ENCODE measurements at regions not wholly inside any gene's neighbourhood (a gene's known extent, or its start where the extent isn't known, plus 50 kb on each side); places are given as distances from the start of the nearest gene placed in this dataset.
"Not testable (repeated sequence)": the region's sequence is repeated elsewhere in the genome, so short reads cannot be mapped to it uniquely, and the experiment has no call there.

DNA sequence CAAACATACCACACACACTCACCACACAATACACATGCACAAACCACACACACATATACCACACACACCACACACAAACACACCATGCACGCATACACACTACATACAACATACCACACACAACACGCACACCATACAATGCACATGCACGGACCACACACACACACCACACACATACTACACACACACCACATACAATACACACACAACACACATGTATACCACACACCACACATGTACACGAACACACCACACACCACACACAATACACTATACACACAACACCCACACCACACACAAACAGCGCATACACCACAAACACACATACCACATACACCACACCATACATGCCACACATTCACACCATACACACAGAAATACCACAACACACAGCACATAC lies 480.3 kb downstream of the DIRAS2 start:
- intact Hi-C loops (cut with DNase I), result no loop called here
- TF ChIP-seq, protein P1, sequence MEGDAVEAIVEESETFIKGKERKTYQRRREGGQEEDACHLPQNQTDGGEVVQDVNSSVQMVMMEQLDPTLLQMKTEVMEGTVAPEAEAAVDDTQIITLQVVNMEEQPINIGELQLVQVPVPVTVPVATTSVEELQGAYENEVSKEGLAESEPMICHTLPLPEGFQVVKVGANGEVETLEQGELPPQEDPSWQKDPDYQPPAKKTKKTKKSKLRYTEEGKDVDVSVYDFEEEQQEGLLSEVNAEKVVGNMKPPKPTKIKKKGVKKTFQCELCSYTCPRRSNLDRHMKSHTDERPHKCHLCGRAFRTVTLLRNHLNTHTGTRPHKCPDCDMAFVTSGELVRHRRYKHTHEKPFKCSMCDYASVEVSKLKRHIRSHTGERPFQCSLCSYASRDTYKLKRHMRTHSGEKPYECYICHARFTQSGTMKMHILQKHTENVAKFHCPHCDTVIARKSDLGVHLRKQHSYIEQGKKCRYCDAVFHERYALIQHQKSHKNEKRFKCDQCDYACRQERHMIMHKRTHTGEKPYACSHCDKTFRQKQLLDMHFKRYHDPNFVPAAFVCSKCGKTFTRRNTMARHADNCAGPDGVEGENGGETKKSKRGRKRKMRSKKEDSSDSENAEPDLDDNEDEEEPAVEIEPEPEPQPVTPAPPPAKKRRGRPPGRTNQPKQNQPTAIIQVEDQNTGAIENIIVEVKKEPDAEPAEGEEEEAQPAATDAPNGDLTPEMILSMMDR (IDR thresholded peaks at IDR 0.05), result no peak
- Histone ChIP-seq H3K36me3 (no peaks in the 10 kb centered on the region), H3K27me3 (ENCODE audit: low read depth) (no peaks in the 10 kb centered on the region), H3K27ac (no peak overlapping the region), H3K4me1 (no peaks in the 10 kb centered on the region), H3K9me3 (no peaks in the 10 kb centered on the region), H3K4me3 (no peak overlapping the region)
- DNase-seq (no peak), ATAC-seq (peak in 1 of 2 donors; percentile 15)

DNA sequence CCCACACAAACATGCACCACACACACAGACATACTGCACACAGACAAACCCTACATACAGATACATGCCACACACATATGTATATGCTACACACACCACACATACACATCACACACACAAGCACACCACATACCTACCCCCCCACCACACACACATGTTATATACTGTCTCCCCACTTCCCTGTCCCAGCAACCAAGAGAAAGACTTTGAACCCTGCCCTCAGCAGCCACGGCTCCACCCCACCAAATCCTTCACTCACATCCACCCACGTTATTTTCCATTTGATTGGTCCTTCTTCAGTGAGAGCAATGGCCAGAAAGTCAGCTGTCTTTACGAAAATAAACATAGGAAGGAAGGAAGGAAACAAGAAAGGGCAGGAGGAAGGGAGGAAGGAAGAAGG lies 479.8 kb downstream of the DIRAS2 start:
- Histone ChIP-seq H3K27ac (no peak overlapping the region), H3K27me3 (ENCODE audit: low read depth) (no peaks in the 10 kb centered on the region), H3K4me3 (no peak overlapping the region), H3K9me3 (no peaks in the 10 kb centered on the region), H3K36me3 (no peaks in the 10 kb centered on the region), H3K4me1 (no peaks in the 10 kb centered on the region)
- ATAC-seq (no peak), DNase-seq (no peak)
- intact Hi-C loops (cut with DNase I), result no loop called here
- TF ChIP-seq, protein P1 (IDR thresholded peaks at IDR 0.05), result no peak

DNA sequence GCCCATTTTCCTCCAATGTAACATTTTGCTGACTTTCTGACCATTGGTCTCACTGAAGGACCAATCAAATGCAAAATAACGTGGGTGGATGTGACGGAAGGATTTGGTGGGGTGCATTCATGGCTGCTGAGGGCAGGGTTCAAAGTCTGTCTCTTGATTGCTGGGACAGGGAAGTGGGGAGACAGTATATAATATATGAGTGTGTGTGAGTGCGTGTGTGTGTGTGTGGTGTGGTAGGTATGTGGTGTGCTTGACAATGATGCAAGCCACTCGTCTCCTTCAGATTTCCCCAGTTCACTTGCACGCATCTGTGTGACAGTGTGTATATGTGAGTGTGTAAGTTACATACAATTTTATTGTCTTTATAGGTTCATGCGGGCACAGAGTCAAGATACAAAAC lies 477.3 kb downstream of the DIRAS2 start:
- Histone ChIP-seq H3K4me3 (no peak overlapping the region), H3K27ac (no peak overlapping the region), H3K27me3 (ENCODE audit: low read depth) (no peaks in the 10 kb centered on the region), H3K9me3 (no peaks in the 10 kb centered on the region), H3K4me1 (no peaks in the 10 kb centered on the region), H3K36me3 (no peaks in the 10 kb centered on the region)
- intact Hi-C loops (cut with DNase I), result no loop called here
- no peak for ATAC-seq
- no peak for DNase-seq
- TF ChIP-seq, protein P1 (IDR thresholded peaks at IDR 0.05), result no peak

DNA sequence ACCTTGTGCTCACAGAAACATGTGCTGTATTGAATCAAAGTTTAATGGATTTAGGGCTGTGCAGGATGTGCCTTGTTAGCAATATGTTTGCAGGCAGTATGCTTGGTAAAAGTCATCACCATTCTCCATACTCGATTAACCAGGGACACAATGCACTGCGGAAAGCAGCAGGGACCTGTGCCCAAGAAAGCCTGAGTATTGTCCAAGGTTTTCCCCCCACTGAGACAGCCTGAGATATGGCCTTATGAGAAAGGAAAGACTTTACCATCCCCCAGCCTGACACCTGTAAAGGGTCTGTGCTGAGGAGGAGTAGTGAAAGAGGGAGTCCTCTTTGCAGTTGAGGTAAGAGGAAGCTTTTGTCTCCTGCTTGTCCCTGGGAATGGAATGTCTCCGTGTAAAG lies 476.2 kb downstream of the DIRAS2 start:
- ATAC-seq; H3K9me3 ChIP-seq; H3K27me3 ChIP-seq (ENCODE audit: low read depth); H3K36me3 ChIP-seq; H3K4me1 ChIP-seq; H3K27ac ChIP-seq; intact Hi-C loops (cut with DNase I); DNase-seq; H3K4me3 ChIP-seq: not testable (repeated sequence)

DNA sequence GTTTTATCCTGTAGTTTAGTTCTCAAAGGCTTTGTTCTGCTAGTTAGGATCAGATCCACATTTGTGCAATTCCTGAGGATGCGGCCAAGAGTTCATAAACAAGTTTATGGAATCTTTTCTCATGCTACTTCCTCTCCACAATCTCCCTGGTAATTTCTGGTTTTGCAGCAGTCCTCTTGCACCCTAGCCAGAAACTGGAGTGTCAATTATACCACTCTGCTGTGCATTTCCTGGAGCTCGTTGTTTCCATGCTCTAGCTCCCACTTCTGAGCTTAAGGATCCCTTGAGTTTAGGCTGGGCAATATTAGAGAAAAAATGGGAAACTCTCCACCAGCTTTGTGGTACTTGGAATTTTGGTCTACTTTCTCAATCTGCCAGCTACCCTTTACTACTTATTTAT lies 474.7 kb downstream of the DIRAS2 start:
- H3K27ac ChIP-seq, result no peak overlapping the region
- H3K9me3 ChIP-seq, result peaks cover 4% of the 10 kb centered on the region
- TF ChIP-seq, protein P1 (IDR thresholded peaks at IDR 0.05), result no peak
- no peak overlapping the region for H3K4me3 ChIP-seq
- intact Hi-C loops (cut with DNase I), result no loop called here
- ATAC-seq (peak; percentile 52 to 72), DNase-seq (no peak)
- no peaks in the 10 kb centered on the region for H3K36me3 ChIP-seq
- no peaks in the 10 kb centered on the region for H3K27me3 ChIP-seq (ENCODE audit: low read depth)
- H3K4me1 ChIP-seq, result no peaks in the 10 kb centered on the region

DNA sequence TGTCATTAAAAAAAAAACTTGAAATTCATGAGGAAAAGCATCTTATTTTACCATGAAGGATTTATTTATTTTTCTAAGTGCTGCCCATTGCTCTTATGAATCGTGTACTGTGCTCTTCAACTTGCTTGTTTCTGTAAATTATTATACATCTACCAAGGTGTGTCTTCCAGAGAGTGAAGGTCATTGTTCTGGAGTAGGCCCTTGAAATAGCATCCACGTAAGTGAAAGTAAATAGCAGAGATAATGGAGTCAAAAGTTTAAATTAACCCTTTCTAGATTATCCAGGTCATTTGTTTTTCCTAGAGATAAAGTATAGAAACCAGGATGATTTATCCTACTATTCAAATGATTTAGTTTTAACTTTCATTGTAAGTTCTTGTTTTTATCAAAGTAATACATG lies 473.1 kb downstream of the DIRAS2 start:
- ATAC-seq (peak; percentile 67 to 77), DNase-seq (no peak)
- Histone ChIP-seq H3K4me3 (no peak overlapping the region), H3K27ac (no peak overlapping the region), H3K4me1 (no peaks in the 10 kb centered on the region), H3K9me3 (peaks cover 4% of the 10 kb centered on the region), H3K27me3 (ENCODE audit: low read depth) (no peaks in the 10 kb centered on the region), H3K36me3 (no peaks in the 10 kb centered on the region)
- intact Hi-C loops (cut with DNase I), result no loop called here
- TF ChIP-seq, protein P1 (IDR thresholded peaks at IDR 0.05), result no peak

DNA sequence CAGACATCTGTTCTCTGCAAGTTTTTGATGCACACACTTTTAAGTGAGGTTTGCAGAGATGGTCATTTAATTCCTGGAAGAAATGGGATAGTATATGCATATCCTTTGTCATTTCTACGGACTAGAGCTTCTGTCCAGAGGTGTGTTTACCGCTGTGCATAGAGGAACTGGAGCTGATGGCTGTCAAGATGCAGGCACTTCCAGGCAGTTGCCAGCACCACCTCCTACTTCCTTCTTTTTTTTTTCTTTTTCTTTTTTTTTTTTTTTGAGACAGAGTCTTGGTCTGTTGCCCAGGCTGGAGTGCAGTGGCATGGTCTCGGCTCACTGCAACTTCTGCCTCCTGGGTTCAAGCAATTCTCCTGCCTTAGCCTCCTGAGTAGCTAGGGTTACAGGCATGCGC lies 468.7 kb downstream of the DIRAS2 start:
- H3K4me3 ChIP-seq; H3K4me1 ChIP-seq; DNase-seq; H3K9me3 ChIP-seq; intact Hi-C loops (cut with DNase I); ATAC-seq; H3K36me3 ChIP-seq; H3K27ac ChIP-seq; H3K27me3 ChIP-seq (ENCODE audit: low read depth): not testable (repeated sequence)

DNA sequence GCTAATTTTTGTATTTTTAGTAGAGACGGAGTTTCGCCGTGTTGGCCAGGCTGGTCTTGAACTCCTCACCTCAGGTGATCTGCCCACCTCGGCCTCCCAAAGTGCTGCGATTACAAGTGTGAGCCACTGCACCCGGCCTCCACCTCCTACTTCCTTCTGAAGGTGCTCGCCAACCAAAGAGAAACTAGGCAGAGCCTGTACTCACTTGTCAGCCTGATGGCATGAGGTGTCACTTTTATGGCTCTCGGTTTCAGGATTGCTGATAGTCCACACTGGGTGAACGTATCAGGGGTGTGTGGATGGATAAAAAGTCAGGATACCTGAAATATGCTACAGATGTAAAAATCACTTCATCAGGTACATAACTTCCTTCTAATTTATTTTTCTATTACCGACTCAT lies 468.3 kb downstream of the DIRAS2 start:
- H3K27me3 ChIP-seq (ENCODE audit: low read depth); intact Hi-C loops (cut with DNase I); ATAC-seq; H3K36me3 ChIP-seq; H3K27ac ChIP-seq; DNase-seq; H3K4me1 ChIP-seq; H3K4me3 ChIP-seq; H3K9me3 ChIP-seq: not testable (repeated sequence)

All from lower lobe of right lung (tissue), 2 donors.